Breast epithelium (tissue), 3 donors: ENCODE measurements at regions not wholly inside any gene's neighbourhood (a gene's known extent, or its start where the extent isn't known, plus 50 kb on each side); places are given as distances from the start of the nearest gene placed in this dataset.

ENCODE experiments used
- CTCF ChIP-seq, 3 donors: fragments of 450-650 bp; IDR thresholded peaks; one replicate each; pipeline ENCODE4 v1.5.1; 2016 to 2017; ENCODE audit warnings: antibody characterized with exemption in 3 of 3, mild to moderate bottlenecking in 3 of 3, moderate library complexity in 3 of 3
- POLR2A ChIP-seq: fragments of 450-650 bp; IDR thresholded peaks from one replicate; pipeline ENCODE4 v1.6.1; 2016; ENCODE audit warnings: antibody characterized with exemption, mild to moderate bottlenecking, moderate library complexity

DNA sequence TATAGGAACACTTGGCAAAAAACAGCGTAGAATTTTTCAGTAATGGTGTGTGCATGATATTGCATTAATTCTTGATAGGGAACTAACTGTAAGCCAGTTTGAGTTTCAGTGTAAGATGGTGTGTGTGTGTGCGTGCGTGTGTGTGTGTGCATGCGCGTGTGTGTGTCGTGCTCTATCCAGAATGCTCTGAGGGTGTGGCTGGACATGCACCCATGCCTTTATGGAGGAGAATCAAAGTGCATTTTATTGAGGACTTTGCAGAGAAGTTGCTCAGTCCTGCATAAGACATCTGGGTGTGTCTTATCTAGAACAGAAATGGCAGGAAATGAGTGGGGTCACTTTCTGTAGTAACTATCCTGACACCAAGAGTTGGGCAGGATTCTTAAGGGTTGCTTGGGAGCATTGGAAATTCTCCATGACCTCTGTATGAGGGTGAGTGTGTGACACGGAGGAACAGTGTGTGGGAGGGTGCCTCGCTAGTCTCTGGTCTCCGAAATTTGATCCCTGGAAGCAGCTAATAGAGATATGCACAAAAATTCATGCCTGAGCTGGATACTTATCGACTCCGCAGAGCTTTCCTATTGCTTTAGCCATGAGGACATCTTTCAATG is 252.2 kb downstream of the TSHZ3 start:
- TF ChIP-seq CTCF (IDR thresholded peaks at IDR 0.05), result no peak
- TF ChIP-seq POLR2A, result no peak
